Neuronal stem cell (in vitro differentiated cells): ENCODE measurements at regions not wholly inside any gene's neighbourhood (a gene's known extent, or its start where the extent isn't known, plus 50 kb on each side); places are given as distances from the start of the nearest gene placed in this dataset.

Experiments used
- DNase-seq: peaks from one replicate; pipeline ENCODE4 v3.0.0-alpha.2; 2013; ENCODE audit warnings: low spot score
- H2AFZ ChIP-seq: one replicate; pipeline ENCODE4 v1.6.1; 2013; ENCODE audit warnings: mild to moderate bottlenecking, low read length, inconsistent platforms
- H2AK5ac ChIP-seq: 2 replicates; pipeline ENCODE4 v1.6.1; 2013; ENCODE audit warnings: low read depth, mild to moderate bottlenecking, inconsistent platforms, low read length, moderate library complexity, mixed read lengths
- H2BK120ac ChIP-seq: 2 replicates; pipeline ENCODE4 v1.6.1; 2013; ENCODE audit warnings: low read depth, mild to moderate bottlenecking, inconsistent platforms, low read length, moderate library complexity, mixed read lengths
- H2BK12ac ChIP-seq: one replicate; pipeline ENCODE4 v1.6.1; 2013; ENCODE audit warnings: low read length, inconsistent platforms
- H2BK15ac ChIP-seq: 2 replicates; pipeline ENCODE4 v1.6.1; 2013; ENCODE audit warnings: mild to moderate bottlenecking, low read length, inconsistent platforms, mixed read lengths
- H2BK5ac ChIP-seq: one replicate; pipeline ENCODE4 v1.6.1; 2013; ENCODE audit warnings: inconsistent platforms, mild to moderate bottlenecking, low read length, moderate library complexity
- H3K14ac ChIP-seq: one replicate; pipeline ENCODE4 v1.6.1; 2013; ENCODE audit warnings: low read length, inconsistent platforms
- H3K18ac ChIP-seq: 2 replicates; pipeline ENCODE4 v1.6.1; 2013; ENCODE audit warnings: low read length, inconsistent platforms
- H3K23ac ChIP-seq: 2 replicates; pipeline ENCODE4 v1.6.1; 2013; ENCODE audit warnings: low read depth, mild to moderate bottlenecking, mixed read lengths, low read length, inconsistent platforms; ENCODE audit not compliant: poor library complexity
- H3K27ac ChIP-seq: replicated peaks from 3 replicates; pipeline ENCODE4 v1.5.1; 2013; ENCODE audit warnings: low read length, inconsistent platforms
- H3K27me3 ChIP-seq, 3 experiments: 2 replicates each; pipeline ENCODE4 v1.6.1; 2013; ENCODE audit warnings: low read length in 3 of 3, mild to moderate bottlenecking in 2 of 3, inconsistent platforms in 1 of 3, low read depth in 1 of 3, mixed read lengths in 1 of 3, moderate library complexity in 1 of 3; ENCODE audit not compliant: control insufficient read depth in 3 of 3, insufficient read depth in 3 of 3
- H3K36me3 ChIP-seq, 2 donors: replicated peaks in 1 of 2; 2 replicates each; pipeline ENCODE4 v1.6.1; 2013; ENCODE audit warnings: low read length in 2 of 2; ENCODE audit not compliant: control insufficient read depth in 2 of 2, insufficient read depth in 2 of 2
- H3K4ac ChIP-seq: 2 replicates; pipeline ENCODE4 v1.6.1; 2013; ENCODE audit warnings: inconsistent platforms, mild to moderate bottlenecking, low read length, moderate library complexity
- H3K4me1 ChIP-seq, 2 donors: 1 replicate in 1 of 2; 2 replicates in 1 of 2; pipeline ENCODE4 v1.6.1; 2013; ENCODE audit warnings: low read length in 2 of 2, low read depth in 1 of 2; ENCODE audit not compliant: control insufficient read depth in 2 of 2, insufficient read depth in 1 of 2
- H3K4me2 ChIP-seq: one replicate; pipeline ENCODE4 v1.6.1; 2013; ENCODE audit warnings: mild to moderate bottlenecking, low read length, inconsistent platforms; ENCODE audit not compliant: insufficient read depth, poor library complexity, severe bottlenecking
- H3K4me3 ChIP-seq, 2 donors: 2 replicates each; pipeline ENCODE4 v1.5.1; 2013; ENCODE audit warnings: low read length in 2 of 2, mild to moderate bottlenecking in 2 of 2, inconsistent platforms in 1 of 2, moderate library complexity in 1 of 2
- H3K79me1 ChIP-seq: one replicate; pipeline ENCODE4 v1.6.1; 2013; ENCODE audit warnings: low read depth, mild to moderate bottlenecking, inconsistent platforms, low read length, moderate library complexity
- H3K9ac ChIP-seq: one replicate; pipeline ENCODE4 v1.6.1; 2013; ENCODE audit warnings: mild to moderate bottlenecking, low read depth, low read length, inconsistent platforms; ENCODE audit not compliant: poor library complexity
- H3K9me3 ChIP-seq, 2 donors: replicated peaks in 1 of 2; 2 replicates each; pipeline versions ENCODE3 to v1.6.1; 2013; ENCODE audit warnings: low read length in 2 of 2, mild to moderate bottlenecking in 2 of 2, inconsistent platforms in 1 of 2, low read depth in 1 of 2, mixed read lengths in 1 of 2, moderate library complexity in 1 of 2; ENCODE audit not compliant: control insufficient read depth in 2 of 2, insufficient read depth in 1 of 2
- H4K8ac ChIP-seq: one replicate; pipeline ENCODE4 v1.6.1; 2013; ENCODE audit warnings: low read depth, mild to moderate bottlenecking, inconsistent platforms, low read length, moderate library complexity
- H4K91ac ChIP-seq: one replicate; pipeline ENCODE4 v1.6.1; 2013; ENCODE audit warnings: low read length, low read depth, mild to moderate bottlenecking, inconsistent platforms; ENCODE audit not compliant: poor library complexity
- WGBS, 2 donors: extraction: QIAGEN DNeasy Blood & Tissue Kit; methylation state at CpG; one replicate each; pipeline ENCODE4 v1.1.7; 2013; ENCODE audit warnings: missing lambda C conversion rate in 2 of 2, mixed read lengths in 1 of 2; ENCODE audit not compliant: insufficient read length in 2 of 2, insufficient replicate concordance in 1 of 2; ENCODE audit errors: extremely low coverage in 2 of 2; 5-methylcytosine and 5-hydroxymethylcytosine counted together

DNA sequence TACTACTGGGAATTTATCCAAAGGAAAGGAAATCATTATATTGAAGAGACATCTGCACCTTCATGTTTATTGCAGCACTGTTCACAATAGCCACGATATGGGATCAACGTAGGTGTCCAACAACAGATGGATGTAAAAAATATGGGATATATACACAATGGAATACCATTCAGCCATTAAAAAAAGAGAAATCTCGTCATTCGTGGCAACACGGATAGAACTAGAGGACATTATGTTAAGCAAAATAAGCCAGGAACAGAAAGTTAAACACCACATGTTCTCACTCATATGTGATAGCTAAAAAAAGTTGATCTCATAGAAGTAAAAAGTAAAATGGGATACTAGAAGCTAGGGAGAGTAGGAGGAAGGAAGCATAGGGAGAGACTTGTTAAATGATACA, 82.9 kb upstream of the CLMN start:
- Histone ChIP-seq H3K14ac (no peak overlapping the region), H3K9ac (no peak overlapping the region), H2AK5ac (no peak overlapping the region), H3K27ac (no peak overlapping the region), H3K4me2 (no peak overlapping the region), H2AFZ (no peak overlapping the region), H4K91ac (no peak overlapping the region), H3K18ac (no peak overlapping the region), H3K9me3 (peaks cover 0 to 3% of the 10 kb centered on the region in 2 donors), H2BK15ac (no peak overlapping the region), H3K27me3 (peaks cover 0 to 18% (median 0%) of the 10 kb centered on the region in 3 experiments), H4K8ac (no peak overlapping the region), H3K4me1 (no peaks in the 10 kb centered on the region), H3K23ac (no peak overlapping the region), H2BK5ac (no peak overlapping the region), H3K79me1 (no peaks in the 10 kb centered on the region), H3K36me3 (peaks cover 0 to 2% of the 10 kb centered on the region in 2 donors), H3K4ac (no peak overlapping the region), H3K4me3 (no peak overlapping the region), H2BK12ac (no peak overlapping the region), H2BK120ac (no peak overlapping the region)
- no peak for DNase-seq
- no CpG with 5 or more reads among the region's 5 CpGs for WGBS, 2 donors

- no peak for DNase-seq
- no peaks in the 10 kb centered on the region for H3K79me1 ChIP-seq
- no peak overlapping the region for H3K18ac ChIP-seq
- H3K36me3 ChIP-seq: peaks cover 0 to 2% of the 10 kb centered on the region in 2 donors
- no peak overlapping the region for H3K9ac ChIP-seq
- H3K4me2 ChIP-seq: no peak overlapping the region
- H2BK120ac ChIP-seq: no peak overlapping the region
- H3K4me1 ChIP-seq: no peaks in the 10 kb centered on the region
- no peak overlapping the region for H3K4ac ChIP-seq
- H3K9me3 ChIP-seq: peaks cover 0 to 3% of the 10 kb centered on the region in 2 donors
- no peak overlapping the region for H2BK12ac ChIP-seq
- H4K8ac ChIP-seq: no peak overlapping the region
- H3K14ac ChIP-seq: no peak overlapping the region
- no peak overlapping the region for H2BK15ac ChIP-seq
- H3K27me3 ChIP-seq: peaks cover 0 to 15% (median 0%) of the 10 kb centered on the region in 3 experiments
- H2BK5ac ChIP-seq: no peak overlapping the region
- no peak overlapping the region for H2AK5ac ChIP-seq
- H3K27ac ChIP-seq: no peak overlapping the region
- no peak overlapping the region for H2AFZ ChIP-seq
- no CpG with 5 or more reads among the region's 2 CpGs for WGBS, 2 donors
- no peak overlapping the region for H3K23ac ChIP-seq
- no peak overlapping the region for H3K4me3 ChIP-seq
- H4K91ac ChIP-seq: no peak overlapping the region
These were observed 82.5 kb upstream of the CLMN start for GRCh38 chr14:95402176-95402575.

- Histone ChIP-seq H3K4me1 (no peaks in the 10 kb centered on the region), H3K27ac (no peak overlapping the region), H3K27me3 (no peaks in the 10 kb centered on the region), H3K4ac (no peak overlapping the region), H3K4me3 (no peak overlapping the region), H2BK120ac (no peak overlapping the region), H4K8ac (no peak overlapping the region), H3K14ac (no peak overlapping the region), H2BK15ac (no peak overlapping the region), H3K4me2 (no peak overlapping the region), H3K36me3 (peaks cover 0 to 2% of the 10 kb centered on the region in 2 donors), H3K9ac (no peak overlapping the region), H2BK5ac (no peak overlapping the region), H2AK5ac (no peak overlapping the region), H3K9me3 (peaks cover 0 to 3% of the 10 kb centered on the region in 2 donors), H2AFZ (no peak overlapping the region), H3K79me1 (no peaks in the 10 kb centered on the region), H4K91ac (no peak overlapping the region), H3K23ac (no peak overlapping the region), H2BK12ac (no peak overlapping the region), H3K18ac (no peak overlapping the region)
- no peak for DNase-seq
- WGBS, 2 donors: no CpG with 5 or more reads among the region's 15 CpGs
These were observed 79.2 kb upstream of the CLMN start for GRCh38 chr14:95398630-95399547.

DNA sequence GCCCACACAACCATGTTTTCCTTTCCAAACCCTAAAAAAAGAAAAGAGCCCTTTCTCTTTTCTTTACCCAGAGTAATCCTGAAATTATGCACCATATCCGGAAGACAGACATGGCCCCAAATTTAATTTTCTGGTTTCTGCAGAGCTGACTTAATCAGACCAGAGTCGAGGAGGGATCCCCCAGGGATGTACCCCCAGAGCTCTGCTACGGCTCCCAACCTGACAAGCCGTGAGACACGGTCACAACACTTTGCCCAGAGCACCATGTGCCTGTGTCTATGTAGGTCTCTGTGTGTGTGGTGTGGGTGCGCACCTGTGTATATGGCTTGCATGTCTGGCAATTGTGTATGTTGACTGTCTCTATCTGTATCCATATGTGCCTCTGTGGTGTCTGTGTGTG, 77.6 kb upstream of the CLMN start:
- Histone ChIP-seq H2AK5ac (no peak overlapping the region), H3K18ac (no peak overlapping the region), H3K14ac (no peak overlapping the region), H2BK5ac (no peak overlapping the region), H3K4me2 (no peak overlapping the region), H2BK12ac (no peak overlapping the region), H3K36me3 (peaks cover 0 to 2% of the 10 kb centered on the region in 2 donors), H3K79me1 (no peaks in the 10 kb centered on the region), H3K4ac (no peak overlapping the region), H3K9me3 (peaks cover 0 to 3% of the 10 kb centered on the region in 2 donors), H4K91ac (no peak overlapping the region), H3K23ac (no peak overlapping the region), H2BK15ac (no peak overlapping the region), H3K4me3 (no peak overlapping the region), H3K9ac (no peak overlapping the region), H3K4me1 (no peaks in the 10 kb centered on the region), H3K27me3 (no peaks in the 10 kb centered on the region), H2BK120ac (no peak overlapping the region), H4K8ac (no peak overlapping the region), H3K27ac (no peak overlapping the region), H2AFZ (no peak overlapping the region)
- no CpG with 5 or more reads among the region's 6 CpGs for WGBS, 2 donors
- DNase-seq: no peak
